Endothelial cell of umbilical vein (primary cell): ENCODE measurements at regions not wholly inside any gene's neighbourhood (a gene's known extent, or its start where the extent isn't known, plus 50 kb on each side); places are given as distances from the start of the nearest gene placed in this dataset.
A peak's percentile ranks its signal among the peaks of the same experiment; 100 is the strongest.

Experiments used
- BruUV-seq: library from RNA; stranded (reverse); fragments of 400-500 nt; replicated peaks from 2 replicates; lab custom pipeline; 2021; lab: Mats Ljungman, UMichigan
- CTCF ChIA-PET: fragments of 300-600, 350-600 bp; sonication (Branson Sonifier 250); formaldehyde crosslinking; loops from one replicate; lab custom pipeline; 2021; ENCODE audit warnings: antibody characterized with exemption, inconsistent platforms; lab: Charles Lee
- POLR2A ChIA-PET: fragments of 300-600, 350-600 bp; sonication (Branson Sonifier 250); formaldehyde crosslinking; loops from one replicate; lab custom pipeline; 2021; ENCODE audit warnings: antibody characterized with exemption, inconsistent platforms; lab: Charles Lee
- DNase-seq: peaks from one replicate; pipeline ENCODE4 v3.0.0-alpha.2; 2011; ENCODE audit warnings: low read depth, low spot score
- FAIRE-seq: peaks from 2 replicates; lab custom pipeline; 2011; peaks lifted over from hg19 to GRCh38; lab: Jason Lieb, UNC
- H2AFZ ChIP-seq: 2 replicates; pipeline ENCODE4 v1.6.0; 2012; ENCODE audit warnings: low read depth, low read length, control low read depth, inconsistent platforms
- H3K27ac ChIP-seq: 2 replicates; pipeline ENCODE4 v1.5.1; 2011; ENCODE audit warnings: low read depth, mild to moderate bottlenecking, control low read depth, low read length, moderate library complexity; ENCODE audit not compliant: insufficient read depth
- H3K27me3 ChIP-seq, 2 experiments: 2 replicates each; pipeline versions ENCODE4 v1.6.0 to v1.6.1; 2011; ENCODE audit warnings: low read length in 2 of 2, mixed read lengths in 1 of 2; ENCODE audit not compliant: control insufficient read depth in 2 of 2, insufficient read depth in 2 of 2
- H3K36me3 ChIP-seq, 2 experiments: 2 replicates in 1 of 2; 3 replicates in 1 of 2; pipeline ENCODE4 v1.5.1; 2011; ENCODE audit warnings: low read length in 2 of 2, mild to moderate bottlenecking in 1 of 2, moderate library complexity in 1 of 2; ENCODE audit not compliant: control insufficient read depth in 2 of 2, insufficient read depth in 2 of 2; ENCODE audit errors: extremely low read depth in 1 of 2
- H3K4me1 ChIP-seq: 3 replicates; pipeline ENCODE4 v1.5.1; 2011; ENCODE audit warnings: mild to moderate bottlenecking, low read length; ENCODE audit not compliant: control insufficient read depth, insufficient read depth; ENCODE audit errors: extremely low read depth
- H3K4me2 ChIP-seq: 2 replicates; pipeline ENCODE4 v1.6.1; 2011; ENCODE audit warnings: low read length, control low read depth, mixed read lengths; ENCODE audit not compliant: insufficient read depth
- H3K4me3 ChIP-seq, 3 experiments: fragments of 200-600 bp in 1 of 3; sonication (generic), shearing (Covaris generic) in 1 of 3; replicated peaks in 1 of 3; 2 replicates each; pipeline ENCODE4 v1.5.1; 2011 to 2016; ENCODE audit warnings: control low read depth in 3 of 3, low read length in 3 of 3, mild to moderate bottlenecking in 2 of 3, inconsistent platforms in 1 of 3, low read depth in 1 of 3, moderate library complexity in 1 of 3; ENCODE audit not compliant: insufficient read depth in 1 of 3
- H3K79me2 ChIP-seq: 2 replicates; pipeline ENCODE4 v1.6.0; 2012; ENCODE audit warnings: low read length, inconsistent platforms; ENCODE audit not compliant: control insufficient read depth, insufficient read depth
- H3K9ac ChIP-seq: replicated peaks from 2 replicates; pipeline ENCODE3; 2011; ENCODE audit warnings: low read length, control low read depth; ENCODE audit not compliant: insufficient read depth; ENCODE audit errors: extremely low read depth
- H3K9me1 ChIP-seq: replicated peaks from 3 replicates; pipeline ENCODE4 v1.6.0; 2011; ENCODE audit warnings: mild to moderate bottlenecking, low read length; ENCODE audit not compliant: control insufficient read depth, insufficient read depth; ENCODE audit errors: extremely low read depth
- H3K9me3 ChIP-seq: replicated peaks from 2 replicates; pipeline ENCODE4 v1.5.1; 2012; ENCODE audit warnings: low read length, inconsistent platforms; ENCODE audit not compliant: control insufficient read depth, insufficient read depth
- H4K20me1 ChIP-seq: replicated peaks from 2 replicates; pipeline ENCODE3; 2011; ENCODE audit warnings: mild to moderate bottlenecking, low read length; ENCODE audit not compliant: control insufficient read depth, insufficient read depth; ENCODE audit errors: extremely low read depth
- EZH2 ChIP-seq: IDR thresholded peaks from 2 replicates; pipeline ENCODE4 v1.6.1; 2012; ENCODE audit warnings: borderline replicate concordance, low read depth, mild to moderate bottlenecking, moderate library complexity, low read length, inconsistent platforms; ENCODE audit not compliant: severe bottlenecking
- FOS ChIP-seq: IDR thresholded peaks from 2 replicates; pipeline ENCODE4 v1.6.1; 2011; ENCODE audit warnings: mild to moderate bottlenecking, low read length, moderate library complexity, borderline replicate concordance; ENCODE audit not compliant: insufficient read depth
- GATA2 ChIP-seq: IDR thresholded peaks from 2 replicates; pipeline ENCODE4 v1.7.0; 2011; ENCODE audit warnings: low read depth, mild to moderate bottlenecking, moderate library complexity, mixed read lengths, low read length; ENCODE audit not compliant: insufficient read length, insufficient read depth
- JUN ChIP-seq: IDR thresholded peaks from 2 replicates; pipeline ENCODE4 v1.6.1; 2011; ENCODE audit warnings: borderline replicate concordance, low read depth; ENCODE audit not compliant: insufficient read length, insufficient read depth
- MAX ChIP-seq: IDR thresholded peaks from 2 replicates; pipeline ENCODE4 v1.6.1; 2011; ENCODE audit not compliant: insufficient read depth, insufficient read length
- MYC ChIP-seq: IDR thresholded peaks from one replicate; pipeline ENCODE4 v1.6.1; 2011; ENCODE audit warnings: mild to moderate bottlenecking, low read depth, low read length
- POLR2A ChIP-seq: IDR thresholded peaks from 2 replicates; pipeline ENCODE4 v1.6.1; 2012; ENCODE audit warnings: low read depth, mild to moderate bottlenecking, control low read depth, low read length
- POLR2AphosphoS5 ChIP-seq: IDR thresholded peaks from 2 replicates; pipeline ENCODE4 v1.6.1; 2012; ENCODE audit warnings: low read depth, mild to moderate bottlenecking, control low read depth, low read length, moderate library complexity; ENCODE audit not compliant: insufficient read depth
- dilution Hi-C: fragments of 300-500 bp; cut with MboI; formaldehyde crosslinking; loops from one replicate; pipeline ENCODE4 v1.15.0; 2019; ENCODE audit warnings: low sequenced_read_pairs; ENCODE audit not compliant: extremely low pct_ligation_motif_present
- intact Hi-C: fragments of 100-400 bp; cut with micrococcal nuclease; formaldehyde crosslinking; loops from one replicate; pipeline ENCODE4 v1.10.0; 2022
- TF ChIP-seq, protein P1 (sequence below), 2 donors: IDR thresholded peaks; 1 replicate in 1 of 2; 2 replicates in 1 of 2; pipeline ENCODE4 v1.5.1; 2011; ENCODE audit warnings: low read length in 2 of 2, mild to moderate bottlenecking in 2 of 2, moderate library complexity in 2 of 2, control low read depth in 1 of 2, inconsistent platforms in 1 of 2, low read depth in 1 of 2; ENCODE audit not compliant: insufficient read depth in 1 of 2; ENCODE audit errors: extremely low read depth in 1 of 2

DNA sequence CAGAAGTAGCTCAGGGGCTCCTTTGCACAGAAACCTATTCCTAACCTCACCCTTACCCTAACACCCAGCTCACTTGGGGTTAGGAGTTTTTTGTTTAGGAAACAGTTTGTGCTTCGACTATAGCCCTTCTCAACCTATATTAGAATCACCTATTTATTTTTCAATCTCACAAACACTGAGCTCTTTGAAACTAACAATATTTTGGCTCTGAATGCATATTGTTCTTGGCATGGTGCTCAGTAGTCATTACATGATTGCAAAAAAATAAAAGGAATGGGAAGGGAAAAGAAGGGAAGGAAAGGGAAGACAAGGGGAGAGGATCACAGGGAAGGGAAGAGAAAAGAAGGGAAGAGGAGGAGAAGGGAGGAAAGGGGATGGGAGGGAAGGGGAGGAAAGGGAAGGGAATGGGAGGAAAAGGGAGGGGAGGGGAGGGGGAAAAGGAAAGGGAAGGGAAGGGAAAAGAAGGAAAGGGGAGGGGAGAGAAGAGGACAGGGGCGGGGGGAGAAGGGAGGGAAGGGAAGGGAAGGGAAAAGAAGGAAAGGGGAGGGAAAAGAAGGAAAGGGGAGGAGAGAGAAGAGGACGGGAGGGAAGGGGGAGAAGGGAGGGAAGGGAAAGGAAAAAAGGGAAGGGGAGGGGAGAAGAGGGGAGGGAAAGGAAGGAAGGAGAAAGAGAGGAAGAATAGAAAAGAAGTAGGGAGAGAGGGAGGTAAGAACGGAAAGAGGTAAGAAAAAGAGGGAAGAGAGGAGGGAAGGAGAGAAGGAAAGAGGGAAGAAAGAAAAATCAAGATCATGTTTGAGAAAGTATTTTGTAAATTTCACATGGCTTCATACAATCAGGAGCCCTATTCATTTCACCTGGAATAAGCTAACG, 484.1 kb upstream of the NFIA start:
- TF ChIP-seq JUN = no peak
- TF ChIP-seq POLR2AphosphoS5 = no peak
- no peak for TF ChIP-seq MAX
- TF ChIP-seq POLR2A = no peak
- TF ChIP-seq, protein P1, sequence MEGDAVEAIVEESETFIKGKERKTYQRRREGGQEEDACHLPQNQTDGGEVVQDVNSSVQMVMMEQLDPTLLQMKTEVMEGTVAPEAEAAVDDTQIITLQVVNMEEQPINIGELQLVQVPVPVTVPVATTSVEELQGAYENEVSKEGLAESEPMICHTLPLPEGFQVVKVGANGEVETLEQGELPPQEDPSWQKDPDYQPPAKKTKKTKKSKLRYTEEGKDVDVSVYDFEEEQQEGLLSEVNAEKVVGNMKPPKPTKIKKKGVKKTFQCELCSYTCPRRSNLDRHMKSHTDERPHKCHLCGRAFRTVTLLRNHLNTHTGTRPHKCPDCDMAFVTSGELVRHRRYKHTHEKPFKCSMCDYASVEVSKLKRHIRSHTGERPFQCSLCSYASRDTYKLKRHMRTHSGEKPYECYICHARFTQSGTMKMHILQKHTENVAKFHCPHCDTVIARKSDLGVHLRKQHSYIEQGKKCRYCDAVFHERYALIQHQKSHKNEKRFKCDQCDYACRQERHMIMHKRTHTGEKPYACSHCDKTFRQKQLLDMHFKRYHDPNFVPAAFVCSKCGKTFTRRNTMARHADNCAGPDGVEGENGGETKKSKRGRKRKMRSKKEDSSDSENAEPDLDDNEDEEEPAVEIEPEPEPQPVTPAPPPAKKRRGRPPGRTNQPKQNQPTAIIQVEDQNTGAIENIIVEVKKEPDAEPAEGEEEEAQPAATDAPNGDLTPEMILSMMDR (IDR thresholded peaks at IDR 0.05; ENCODE audit: extremely low read depth in 1 of 2, insufficient read depth in 1 of 2, low read depth in 1 of 2, low read length in 2 of 2) = no peak
- TF ChIP-seq FOS = no peak
- no peak for TF ChIP-seq GATA2
- TF ChIP-seq MYC = no peak
- TF ChIP-seq EZH2 = no peak
- H3K4me3 ChIP-seq = no peak overlapping the region
- no peaks in the 10 kb centered on the region for H3K27me3 ChIP-seq
- ChIA-PET POLR2A (interaction anchor here (0.8 kb wide), 1 partner anchor 22 kb away, joined by 3 read pairs; no protein-coding TSS in a partner anchor), CTCF (interaction anchor here (0.7 to 2.3 kb wide), 10 partner anchors 13 to 317 kb away, joined by 3 to 11 read pairs (median 3); no protein-coding TSS in a partner anchor)
- no peaks in the 10 kb centered on the region for H3K36me3 ChIP-seq
- intact Hi-C loops (loop anchor here (2.0 to 5.0 kb wide), 2 partner anchors 164 to 317 kb away; no protein-coding TSS in a partner anchor), dilution Hi-C loops (no loop called here)
- H3K4me2 ChIP-seq = no peak overlapping the region
- H3K27ac ChIP-seq = peak overlapping the region; percentile 25
- DNase-seq (peak; percentile 59), FAIRE-seq (no peak)
- no TSS peak for BruUV-seq
- H4K20me1 ChIP-seq = no peaks in the 10 kb centered on the region
- peaks cover 22% of the 10 kb centered on the region for H3K4me1 ChIP-seq
- H3K79me2 ChIP-seq = no peaks in the 10 kb centered on the region
- no peak overlapping the region for H2AFZ ChIP-seq
- H3K9me1 ChIP-seq = no peaks in the 10 kb centered on the region
- H3K9me3 ChIP-seq = no peaks in the 10 kb centered on the region
- H3K9ac ChIP-seq = no peak overlapping the region
